NOMO-1 treated with DMSO at 0.1 percent for 48 hours (cell line): ENCODE measurements at regions not wholly inside any gene's neighbourhood (a gene's known extent, or its start where the extent isn't known, plus 50 kb on each side); places are given as distances from the start of the nearest gene placed in this dataset.
"Not testable (repeated sequence)": the region's sequence is repeated elsewhere in the genome, so short reads cannot be mapped to it uniquely, and the experiment has no call there.

Experiments used
- DNase-seq: peaks from one replicate; lab custom pipeline; 2025; ENCODE audit not compliant: unreplicated experiment; lab: John Stamatoyannopoulos, UW

DNA sequence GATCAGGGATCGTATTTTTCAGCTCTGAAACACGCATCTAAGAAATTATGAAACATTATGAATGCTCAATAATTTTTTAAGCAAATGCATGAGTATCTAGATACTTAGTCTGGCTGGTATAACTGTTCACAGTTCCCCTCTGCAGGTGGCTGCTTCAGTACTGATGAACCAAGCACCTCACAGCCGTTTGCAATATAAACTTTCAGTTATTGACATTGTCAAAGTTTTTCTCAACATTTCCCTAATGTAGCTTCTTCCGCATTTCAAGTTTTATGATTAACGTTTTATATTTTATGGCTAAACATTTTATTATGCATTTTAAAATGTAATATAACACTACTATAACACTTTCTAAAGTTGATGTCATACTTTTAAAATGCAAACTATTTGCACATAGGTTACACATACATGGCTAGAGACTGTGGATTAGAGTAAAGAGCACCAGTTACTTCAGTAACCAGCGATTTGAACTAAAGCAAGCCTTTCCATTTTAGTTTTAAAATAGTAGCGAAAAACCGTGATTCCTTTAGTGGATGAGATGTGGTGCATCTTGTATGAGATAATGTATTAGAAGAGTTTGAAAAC is 495.4 kb downstream of the XIRP2 start:
- no peak for DNase-seq

DNA sequence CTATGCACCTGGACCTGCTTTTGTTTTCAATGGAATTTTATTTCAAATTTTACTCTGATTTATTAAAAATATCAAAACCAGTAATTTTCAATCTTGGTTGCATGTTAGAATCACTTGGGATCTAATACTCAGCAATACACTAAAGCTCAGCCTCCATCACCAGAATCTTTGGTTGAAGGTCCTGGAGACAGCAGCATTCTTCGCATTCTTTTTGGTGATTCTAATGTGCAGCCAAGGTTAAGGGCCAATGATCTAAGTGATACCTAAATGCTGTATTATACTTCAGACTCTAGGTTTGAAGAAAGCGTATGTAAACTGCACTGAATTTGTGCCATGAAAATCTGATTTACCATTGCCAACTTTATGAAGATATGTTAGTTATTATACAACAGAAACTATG is 493.1 kb downstream of the XIRP2 start:
- no peak for DNase-seq

DNA sequence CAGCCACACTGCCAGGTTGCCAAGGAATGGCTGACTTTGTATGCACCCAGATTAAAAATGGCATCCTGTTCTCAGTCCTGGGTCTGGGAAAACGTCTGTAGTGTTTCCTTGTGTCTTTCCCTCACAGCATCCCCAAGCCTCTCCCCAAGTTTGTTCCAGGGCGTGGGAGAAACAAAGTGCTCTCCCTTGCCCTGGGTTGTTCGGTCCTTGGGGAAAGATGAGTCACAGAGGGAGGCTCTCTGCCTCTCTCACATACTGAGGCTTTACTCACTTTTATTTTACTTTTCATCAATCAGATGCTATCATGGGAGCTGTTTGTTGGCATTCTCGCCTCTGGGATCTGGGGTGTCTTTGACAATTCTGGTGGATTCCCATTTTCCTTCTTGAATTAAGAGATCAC is 492.3 kb downstream of the XIRP2 start:
- DNase-seq = no peak

DNA sequence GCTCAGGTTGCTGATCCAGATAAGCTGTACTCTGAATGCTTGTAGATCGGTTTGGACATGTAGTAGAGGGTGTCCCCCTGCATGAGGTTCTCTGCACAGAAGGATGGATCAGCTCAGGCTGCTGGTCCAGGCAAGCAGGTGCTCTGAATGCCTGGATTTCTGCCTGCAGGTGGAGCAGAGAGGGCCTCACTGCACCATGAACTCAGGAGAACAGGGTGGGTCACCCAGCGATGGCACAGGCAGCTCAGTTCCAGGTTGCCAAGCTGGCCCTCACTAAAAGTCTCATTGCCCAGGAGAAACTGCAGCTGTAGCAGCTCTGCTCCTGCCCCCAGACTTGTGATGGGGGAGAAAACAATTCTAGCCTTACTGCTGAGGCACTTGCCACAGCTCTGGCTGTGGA is 491.8 kb downstream of the XIRP2 start:
- no peak for DNase-seq

DNA sequence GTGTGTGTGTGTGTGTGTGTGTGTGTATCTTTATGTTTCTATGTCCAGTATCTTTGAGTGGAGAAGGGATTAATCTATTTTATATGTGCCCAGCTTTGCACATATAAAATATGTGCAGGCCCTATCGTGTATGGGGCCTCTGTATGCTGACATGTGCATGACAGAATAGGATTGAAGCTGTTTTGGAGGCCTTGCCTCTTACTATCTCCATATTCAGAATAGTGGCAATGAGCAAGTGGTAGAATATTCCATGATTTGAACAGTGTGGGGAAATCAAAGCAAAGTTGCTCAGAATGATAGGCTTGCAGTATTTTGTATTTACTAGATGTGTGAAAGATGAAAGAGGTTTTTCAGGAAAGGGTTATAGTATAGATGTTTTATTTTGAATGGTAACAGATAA is 480.8 kb downstream of the XIRP2 start:
- no peak for DNase-seq

DNA sequence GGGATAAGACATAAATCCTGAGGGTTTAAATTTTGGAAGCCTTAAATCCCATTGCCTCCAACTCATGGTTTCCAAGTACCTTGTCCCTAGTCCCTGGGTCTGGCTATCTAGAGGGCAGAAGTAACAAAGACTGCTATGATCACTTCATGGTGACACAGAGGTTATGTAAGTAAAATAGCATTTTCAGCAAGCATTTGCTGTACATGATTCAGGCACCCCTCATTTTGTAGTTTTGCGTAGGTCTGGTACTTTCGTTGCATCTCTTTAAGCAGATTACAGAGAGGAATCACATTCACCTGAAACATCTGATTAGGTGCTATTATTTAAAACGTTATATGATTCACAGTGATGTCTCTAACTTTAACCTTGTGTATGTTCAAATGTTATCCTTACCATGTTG is 480.1 kb downstream of the XIRP2 start:
- DNase-seq = no peak

DNA sequence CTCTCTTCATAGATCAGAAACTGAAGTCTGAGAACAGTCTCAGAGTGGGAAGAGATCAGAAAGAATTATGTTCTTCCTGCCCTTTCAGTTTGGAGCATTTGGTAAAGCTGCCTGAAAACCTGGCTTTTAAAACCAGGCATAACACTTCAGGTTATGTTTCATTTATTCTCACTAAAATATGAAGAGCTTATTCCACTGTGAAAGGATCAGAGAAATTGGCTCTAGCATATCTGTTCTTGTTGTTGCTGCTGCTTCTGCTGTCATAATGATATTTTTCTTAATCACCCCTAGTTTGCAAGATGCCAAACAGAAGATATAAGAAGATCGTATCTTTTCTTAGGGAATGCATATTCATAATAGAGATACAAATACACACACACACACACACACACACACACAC is 476.9 kb downstream of the XIRP2 start:
- DNase-seq = no peak

DNA sequence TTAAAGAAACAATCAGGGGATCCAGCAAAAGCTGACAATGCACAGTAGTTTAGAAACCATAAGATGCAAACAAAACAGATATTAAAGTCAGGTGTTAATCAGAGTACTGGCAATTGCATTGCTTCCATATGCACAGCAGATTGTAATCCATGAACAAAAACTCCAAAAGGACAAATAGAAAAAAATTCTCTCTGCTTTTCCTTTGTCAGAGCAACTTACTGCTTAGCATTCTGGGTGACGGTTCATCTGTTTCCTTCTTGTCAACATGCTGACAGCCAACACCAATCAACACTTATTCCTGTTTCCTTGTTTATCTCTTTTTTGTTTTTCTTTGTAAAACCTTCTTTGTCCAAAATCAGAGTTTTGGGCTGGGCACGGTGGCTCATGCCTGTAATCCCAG is 473.1 kb downstream of the XIRP2 start:
- DNase-seq = no peak

DNA sequence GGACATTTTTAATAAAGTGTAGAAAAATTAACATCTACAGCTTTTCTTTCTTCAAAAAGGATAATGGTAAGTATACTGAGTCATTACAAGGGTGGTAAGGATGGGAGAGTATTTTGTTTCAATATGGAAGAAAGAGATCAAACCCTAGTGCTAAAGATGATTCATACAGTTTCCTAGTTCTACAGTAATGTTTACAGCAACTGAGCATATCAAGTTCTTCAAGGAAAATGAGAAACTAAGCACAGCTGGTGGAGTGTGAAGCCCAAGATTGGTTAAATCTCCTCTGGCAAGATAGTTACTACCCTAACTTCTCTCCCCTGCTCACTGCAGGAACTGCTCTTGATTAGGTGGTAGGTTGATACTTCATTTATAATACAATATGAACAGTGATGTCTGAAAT is 467.5 kb downstream of the XIRP2 start:
- DNase-seq = no peak

DNA sequence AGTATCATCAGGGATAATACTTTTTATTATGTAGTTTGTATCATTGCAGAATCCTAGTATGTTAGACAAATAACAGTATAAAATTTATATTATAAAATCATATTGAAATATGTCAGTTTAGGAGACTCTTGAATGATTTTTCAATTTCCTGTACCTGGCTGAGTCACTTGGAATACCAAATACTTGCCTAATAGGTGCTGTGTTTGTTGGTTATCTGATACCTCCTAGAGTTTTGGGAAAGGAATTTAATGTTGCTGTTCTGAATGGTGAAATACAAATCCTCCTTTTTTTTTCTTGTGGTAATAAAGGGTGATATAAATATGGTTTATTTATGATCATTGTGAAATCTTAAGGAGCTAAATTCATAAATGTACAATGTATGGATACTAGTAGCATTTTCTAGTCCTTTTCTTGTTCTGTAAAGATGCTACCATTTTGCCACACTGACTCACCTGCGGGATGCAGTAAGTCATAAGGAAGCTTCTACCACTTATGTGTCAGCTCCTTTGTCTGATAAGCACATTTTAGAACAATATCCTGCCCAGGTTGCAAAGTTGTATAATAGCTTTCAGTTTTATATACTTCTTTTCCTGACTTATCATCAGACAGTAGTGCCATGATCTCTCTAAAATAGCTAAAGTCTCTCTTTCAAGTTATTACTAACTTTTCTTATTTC is 465.5 kb downstream of the XIRP2 start:
- no peak for DNase-seq

DNA sequence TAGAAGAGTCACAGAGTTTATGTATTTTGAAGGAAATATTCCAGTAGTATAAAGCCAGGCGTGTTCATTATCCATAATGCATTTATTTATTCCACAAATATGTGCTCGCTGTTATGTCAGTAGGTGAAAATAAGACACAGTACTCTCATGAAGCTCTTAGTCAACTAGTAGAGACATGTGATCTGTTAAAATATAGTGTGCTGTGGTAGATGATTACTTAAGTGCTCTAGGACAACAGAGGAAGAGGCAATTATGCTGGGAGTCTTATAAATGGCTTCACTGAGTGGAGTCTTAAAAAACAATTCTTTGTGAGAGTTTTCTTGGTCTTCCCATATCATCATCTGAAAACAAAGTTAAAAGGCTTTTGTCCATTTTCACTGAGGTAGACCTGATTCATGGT is 457.3 kb downstream of the XIRP2 start:
- no peak for DNase-seq

DNA sequence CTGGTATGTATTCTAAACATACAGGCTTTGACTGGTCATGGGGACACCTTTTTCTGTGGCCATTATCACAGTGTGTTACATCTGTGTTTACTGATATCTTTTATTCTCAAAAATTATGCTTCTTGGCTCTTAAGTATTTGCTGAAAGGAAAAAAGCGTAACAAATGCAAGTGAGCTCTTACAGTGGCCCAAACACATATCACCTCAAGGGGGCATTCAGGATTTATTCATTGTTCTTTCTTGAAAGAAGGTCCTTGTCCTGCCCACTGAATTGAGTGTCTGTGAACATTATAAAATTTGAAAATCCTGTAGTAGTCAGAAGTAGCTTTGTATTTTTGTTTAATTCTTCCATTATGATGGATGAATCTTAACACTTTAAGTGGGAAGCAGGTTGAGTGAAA is 454.5 kb downstream of the XIRP2 start:
- DNase-seq = no peak

DNA sequence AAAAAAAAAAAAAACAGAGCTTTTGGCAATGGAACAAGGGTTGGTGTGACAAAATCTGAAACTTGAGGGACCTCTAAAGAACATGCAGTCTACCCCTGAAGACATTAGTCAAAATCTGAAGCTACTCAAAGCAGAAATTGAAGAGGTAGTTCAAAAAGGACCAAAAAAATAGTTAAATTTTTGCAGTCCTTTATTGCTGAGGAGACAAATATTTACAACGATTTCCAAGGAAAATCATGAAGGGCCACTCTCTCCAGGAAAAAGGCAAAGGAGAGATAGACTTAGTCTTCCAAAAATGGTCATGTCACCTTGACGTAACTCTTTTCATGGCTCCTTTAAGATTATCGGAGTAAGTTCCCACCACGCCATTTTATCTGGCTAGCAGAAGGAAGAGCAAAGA is 452.0 kb downstream of the XIRP2 start:
- DNase-seq = no peak

DNA sequence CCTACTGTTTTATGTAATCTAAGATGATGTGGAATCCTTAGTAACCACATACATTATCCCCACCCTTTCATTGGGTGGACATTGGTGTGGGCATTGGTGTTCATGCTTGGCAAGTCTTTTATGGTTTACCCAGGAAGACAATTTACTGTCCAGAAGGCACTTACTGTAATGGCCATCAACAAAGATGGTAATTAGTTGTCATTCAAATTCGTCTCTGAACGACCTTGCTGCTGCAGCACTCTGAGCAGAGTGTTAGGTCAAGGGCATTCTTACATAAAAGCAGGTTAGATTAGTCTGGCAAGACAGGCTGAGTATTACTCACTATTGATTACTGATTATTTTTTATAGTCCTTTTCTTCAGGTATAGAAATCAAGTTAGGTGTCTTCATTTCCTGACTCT is 447.9 kb downstream of the XIRP2 start:
- no peak for DNase-seq

DNA sequence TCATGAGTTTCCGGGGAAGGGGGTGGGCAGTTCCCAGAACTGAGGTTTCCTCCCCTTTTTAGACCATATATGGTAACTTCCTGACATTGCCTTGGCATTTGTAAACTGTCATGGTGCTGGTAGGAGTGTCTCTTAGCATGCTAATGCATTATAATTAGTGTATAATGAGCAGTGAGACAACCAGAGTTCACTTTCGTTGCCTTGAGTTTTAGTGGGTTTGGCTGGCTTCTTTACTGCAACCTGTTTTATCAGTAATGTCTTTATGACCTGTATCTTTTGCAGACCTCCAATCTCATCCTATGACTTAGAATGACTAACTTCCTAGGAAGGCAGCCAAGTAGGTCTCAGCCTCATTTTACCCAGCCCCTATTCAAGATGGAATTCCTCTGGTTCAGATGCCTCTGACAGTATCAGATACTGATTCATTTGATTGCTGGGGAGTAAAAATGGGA is 447.3 kb downstream of the XIRP2 start:
- DNase-seq = no peak

DNA sequence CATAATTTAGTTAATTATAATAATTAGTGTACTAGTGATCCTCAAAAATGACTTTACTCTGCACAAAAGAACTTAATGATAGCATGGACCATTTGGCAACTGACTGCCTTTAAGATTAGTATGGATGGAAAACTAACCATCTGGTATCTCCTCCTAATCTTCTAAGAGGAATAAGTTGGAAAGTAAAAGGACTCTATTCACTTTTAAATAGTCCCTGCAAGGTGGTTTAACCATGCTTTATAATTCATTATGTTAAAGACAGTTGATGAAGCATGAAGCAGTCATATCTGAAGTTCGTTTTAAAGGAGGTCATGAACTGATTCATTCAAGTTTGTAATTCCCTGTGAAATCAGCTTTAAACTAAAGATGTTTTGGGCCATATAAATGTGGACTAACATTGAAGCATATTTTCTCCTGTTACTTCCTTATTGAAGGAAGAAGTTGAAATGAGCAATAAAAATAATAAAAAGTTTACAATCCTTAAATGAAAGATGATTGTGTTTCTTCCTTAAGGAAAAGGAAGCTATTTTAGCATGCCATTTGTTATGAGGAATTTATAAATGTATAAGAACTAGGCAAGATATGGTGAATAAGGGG is 446.0 kb downstream of the XIRP2 start:
- DNase-seq = no peak

DNA sequence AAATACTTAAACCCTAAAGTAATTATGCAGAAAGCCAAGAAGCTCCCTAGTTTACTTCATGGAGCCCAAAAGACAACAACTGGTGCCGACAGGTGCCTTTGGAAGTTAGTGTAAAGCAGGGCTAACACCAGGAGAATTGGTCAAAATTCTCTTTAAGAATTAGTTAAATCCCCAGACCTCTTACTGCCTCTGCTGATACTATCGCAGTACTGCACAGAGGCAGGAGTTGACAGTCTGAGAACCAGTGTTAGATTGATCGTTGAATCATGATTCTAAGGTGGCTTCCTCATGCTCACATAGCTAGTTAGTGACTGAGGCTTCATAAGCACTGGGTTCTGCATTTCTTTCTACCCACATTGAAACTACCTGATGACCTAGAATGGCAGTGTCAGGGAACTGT is 445.0 kb downstream of the XIRP2 start:
- DNase-seq = no peak

DNA sequence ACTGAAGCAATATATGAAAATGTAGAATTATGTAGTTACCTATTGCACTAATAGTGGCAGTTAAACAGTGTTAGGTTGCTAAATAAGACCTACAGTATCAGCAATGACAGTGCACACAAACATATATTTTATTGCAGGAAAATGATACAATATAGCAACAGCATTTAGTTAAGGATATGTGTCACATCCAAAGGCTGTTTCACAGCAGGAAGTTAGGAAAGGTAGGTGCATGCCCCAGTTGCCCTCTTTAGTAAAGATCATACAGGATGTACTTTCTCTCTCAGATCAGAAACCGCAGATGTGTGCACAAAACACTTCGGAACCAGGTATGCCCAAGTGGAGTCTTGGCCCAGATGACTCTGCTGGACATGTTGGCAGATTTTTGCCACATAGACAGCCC is 444.1 kb downstream of the XIRP2 start:
- no peak for DNase-seq

DNA sequence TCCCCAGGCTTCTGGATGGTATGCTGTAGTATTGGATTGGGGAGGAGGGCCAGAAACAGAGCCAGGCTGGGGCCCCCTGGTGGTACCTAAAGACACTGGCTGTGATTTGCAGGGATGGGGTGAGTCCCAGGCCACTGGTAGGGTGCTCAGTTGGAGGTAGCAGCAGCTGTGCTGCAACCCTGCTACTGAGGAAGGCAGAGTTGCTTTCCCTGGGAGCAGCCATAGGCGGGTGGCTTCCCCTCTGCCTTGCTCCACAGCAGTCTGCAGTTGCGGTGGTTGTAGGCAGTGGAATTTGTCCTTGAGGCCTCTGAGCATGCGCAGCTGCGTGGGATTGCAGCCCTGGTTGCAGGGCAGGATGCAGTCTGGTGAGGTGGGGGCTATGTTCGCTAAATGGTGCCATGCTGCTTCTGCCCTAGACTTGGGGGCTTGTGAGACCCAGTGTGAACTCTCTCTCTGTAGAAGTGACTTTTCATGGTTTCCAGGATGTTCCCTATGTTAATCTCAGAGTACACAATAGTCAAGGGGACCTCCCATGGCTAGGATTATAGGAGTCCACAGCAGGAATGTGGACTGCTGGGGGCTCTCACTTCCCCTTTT is 443.5 kb downstream of the XIRP2 start:
- no peak for DNase-seq

DNA sequence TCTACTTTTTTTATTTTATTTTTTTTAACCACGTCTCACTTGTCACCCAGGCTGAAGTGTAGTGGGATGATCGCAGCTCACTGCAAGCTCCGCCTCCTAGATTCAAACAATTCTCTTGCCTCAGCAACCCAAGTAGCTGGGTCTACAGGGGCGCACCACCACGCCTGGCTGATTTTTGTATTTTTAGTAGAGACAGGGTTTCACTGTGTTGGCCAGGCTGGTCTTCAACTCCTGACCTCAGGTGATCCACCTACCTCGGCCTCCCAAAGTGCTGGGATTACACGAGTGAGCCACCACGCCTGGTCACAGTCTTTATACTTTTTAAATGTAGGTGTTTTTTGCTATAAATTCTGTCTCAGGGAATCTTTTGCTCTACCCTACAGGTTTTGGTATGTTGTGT is 440.5 kb downstream of the XIRP2 start:
- DNase-seq = not testable (repeated sequence)

DNA sequence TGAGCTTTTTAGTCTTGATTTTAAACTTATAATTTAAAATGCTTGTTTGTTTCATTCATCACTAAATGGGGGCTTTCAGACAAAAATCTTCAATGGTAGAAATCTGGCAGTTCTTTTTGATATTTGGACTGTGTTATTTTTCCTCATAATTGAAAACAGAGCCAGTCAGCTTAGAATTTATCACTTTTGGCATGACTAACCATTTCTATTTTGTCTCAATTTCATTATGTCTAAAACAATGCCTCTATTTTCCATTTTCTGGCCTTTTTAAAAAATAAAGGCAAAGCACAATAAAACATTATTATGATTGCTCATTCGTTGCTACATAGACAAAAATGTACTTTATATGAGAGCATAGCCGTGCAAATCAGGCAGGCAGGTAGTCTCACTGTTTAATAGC is 434.5 kb downstream of the XIRP2 start:
- DNase-seq = no peak

DNA sequence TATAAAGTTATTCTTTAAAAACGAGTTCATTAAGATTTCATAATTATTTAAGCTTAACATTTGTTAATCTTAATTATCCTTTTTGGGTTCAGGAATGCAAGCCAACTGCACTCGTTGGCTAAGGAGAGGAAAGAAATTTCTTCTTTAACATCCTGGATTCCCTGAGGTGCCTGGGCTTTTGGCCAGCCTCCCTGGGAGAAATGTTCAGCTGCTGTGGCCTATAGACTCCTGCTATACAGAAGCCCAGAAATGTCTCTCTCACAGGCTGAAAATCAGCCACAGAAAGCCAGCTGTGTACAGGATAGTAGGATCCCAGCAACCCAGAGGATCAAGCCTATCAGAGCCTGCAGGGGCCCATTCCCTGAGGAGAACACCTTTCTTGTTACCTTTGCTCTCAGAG is 430.3 kb downstream of the XIRP2 start:
- DNase-seq = no peak
